Stimulated activated CD4-positive, alpha-beta T cell treated with anti-CD3 and anti-CD28 coated beads, Interleukin-1b, Interleukin-23, amount 100 ng/mL, for 48 hours (primary cell): ENCODE measurements at regions not wholly inside any gene's neighbourhood (a gene's known extent, or its start where the extent isn't known, plus 50 kb on each side); places are given as distances from the start of the nearest gene placed in this dataset.

ENCODE experiments used
- DNase-seq: peaks from one replicate; pipeline ENCODE4 v3.0.0-alpha.2; 2020

DNA sequence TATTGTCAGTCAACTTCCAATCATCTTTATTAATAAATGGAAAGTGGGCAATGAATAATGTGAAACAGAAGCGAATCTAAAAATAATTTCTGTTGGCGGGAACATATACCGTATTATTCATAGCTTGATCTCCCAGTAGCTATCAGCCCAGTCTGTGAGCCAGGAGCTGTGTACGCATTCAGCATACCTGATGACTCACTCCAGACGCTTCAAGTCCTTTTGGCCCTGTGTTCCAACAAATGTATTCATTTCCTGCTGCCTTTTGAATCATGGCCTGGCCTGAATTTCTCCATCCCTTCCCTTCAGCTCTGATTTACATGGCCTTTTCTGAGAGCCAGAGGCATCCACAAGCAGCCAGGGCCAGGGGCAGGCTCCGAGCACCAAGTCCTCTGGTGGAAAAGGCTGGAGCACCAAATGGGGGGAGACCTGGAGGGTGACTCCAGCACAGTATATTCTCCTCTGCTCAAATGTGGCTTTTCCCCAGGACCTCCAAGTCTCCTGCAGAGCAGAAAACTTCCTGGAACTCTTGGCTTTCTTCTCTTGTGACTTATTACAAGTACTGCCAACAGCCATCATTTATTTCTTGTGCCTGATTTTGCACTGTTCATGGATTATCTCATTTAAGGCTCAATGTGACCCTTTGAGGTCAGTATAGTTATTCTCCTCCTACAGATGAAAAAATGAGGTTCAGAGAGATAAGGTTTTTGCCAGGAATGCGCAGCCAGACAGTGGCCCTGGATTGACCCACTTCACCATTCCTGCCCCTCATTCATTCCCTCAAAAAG, 108.7 kb downstream of the EN1 start:
- no peak for DNase-seq

DNA sequence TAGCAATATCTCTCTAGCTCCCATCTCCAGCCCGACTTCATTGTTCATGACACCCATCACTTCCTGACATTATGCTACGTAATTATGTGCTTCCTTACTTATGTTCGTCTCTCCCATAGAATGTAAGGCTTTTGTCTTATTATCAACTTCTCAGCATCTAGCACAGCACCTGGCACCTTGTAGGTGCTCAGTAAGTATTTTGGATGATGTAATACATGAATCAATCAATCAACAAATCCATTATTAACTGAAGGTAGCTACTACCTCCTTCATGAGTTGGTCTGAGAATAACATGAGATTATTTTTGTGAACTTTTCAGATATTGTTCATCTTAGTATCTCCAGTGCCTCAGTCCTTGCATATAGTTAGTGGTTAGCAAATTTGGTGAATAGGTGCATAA, 109.3 kb downstream of the EN1 start:
- DNase-seq, result no peak

DNA sequence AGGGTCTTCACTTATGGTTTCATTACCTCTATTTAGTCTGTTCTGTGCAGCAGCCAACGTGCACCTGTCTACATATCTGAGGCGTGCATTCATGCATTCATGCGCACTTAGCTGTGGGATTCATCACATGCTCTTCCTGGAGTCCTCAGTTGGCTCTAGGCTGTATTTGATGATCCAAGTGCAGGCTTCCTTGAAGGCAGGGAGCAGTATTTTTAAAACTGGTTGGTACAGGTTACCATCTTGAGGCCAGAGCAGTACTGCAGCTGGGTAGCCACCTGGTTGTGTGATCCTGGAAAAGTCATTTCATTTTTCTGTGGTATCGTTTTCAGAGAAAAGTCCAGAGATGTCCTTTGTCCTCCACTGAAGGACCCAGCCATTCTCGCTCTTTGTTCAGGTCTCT, 109.8 kb downstream of the EN1 start:
- DNase-seq, result no peak

DNA sequence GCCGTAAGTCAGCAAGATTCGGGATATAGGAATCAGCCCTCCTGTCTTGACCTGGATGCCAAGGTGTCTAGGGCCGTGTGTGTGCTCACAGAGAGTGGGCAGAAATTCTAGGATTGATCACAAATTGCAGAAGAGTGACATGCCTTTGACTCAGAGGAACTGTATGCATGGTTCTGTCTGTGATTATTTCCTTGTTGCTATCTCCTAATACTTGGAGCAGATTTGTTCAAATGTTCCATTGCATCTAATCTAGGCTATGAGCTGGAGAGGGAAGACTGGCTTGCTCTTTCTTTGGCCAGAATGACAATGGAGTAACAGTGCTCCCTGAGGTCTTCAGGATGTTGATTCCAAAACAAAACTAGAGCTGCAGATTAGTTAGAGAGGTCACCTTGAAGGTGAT, 115.0 kb downstream of the EN1 start:
- DNase-seq, result no peak

DNA sequence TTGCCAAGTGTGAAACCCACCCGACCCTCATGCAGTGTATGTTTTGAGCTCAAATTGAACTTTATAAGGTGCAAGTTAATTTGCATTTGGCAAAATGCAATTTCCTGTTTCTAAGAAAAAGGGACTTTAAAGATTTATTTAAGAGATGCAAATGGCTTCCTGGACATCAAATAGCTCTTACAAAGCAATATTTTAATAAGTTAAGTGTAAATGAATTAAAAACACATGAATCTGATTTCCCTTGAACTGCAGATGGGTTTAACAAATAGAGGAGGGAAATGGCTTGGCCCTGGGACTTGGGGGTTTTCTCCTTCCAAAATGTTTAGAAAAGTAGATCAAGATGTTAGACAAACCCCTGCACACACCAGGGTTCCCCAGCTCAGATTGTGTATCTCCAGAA, 116.0 kb downstream of the EN1 start:
- DNase-seq, result no peak

DNA sequence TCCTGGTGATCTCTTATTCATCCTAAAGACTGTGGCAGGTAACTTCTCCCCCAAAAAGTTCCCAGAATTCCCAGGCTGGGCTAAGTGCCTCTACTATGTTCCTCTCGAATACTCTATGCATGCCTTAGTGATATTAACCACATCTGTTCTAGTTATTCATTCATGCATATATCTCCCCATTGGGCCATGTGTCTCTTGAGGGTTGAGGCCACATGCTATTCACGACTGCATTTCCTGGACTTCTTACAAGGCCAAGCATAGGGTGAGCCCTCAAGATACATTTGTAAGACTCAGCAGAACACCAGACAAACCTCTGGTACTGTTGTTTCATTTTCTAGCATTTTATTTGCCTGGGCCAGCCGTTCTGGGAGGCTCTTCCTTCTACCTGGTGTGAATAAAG, 117.0 kb downstream of the EN1 start:
- no peak for DNase-seq

DNA sequence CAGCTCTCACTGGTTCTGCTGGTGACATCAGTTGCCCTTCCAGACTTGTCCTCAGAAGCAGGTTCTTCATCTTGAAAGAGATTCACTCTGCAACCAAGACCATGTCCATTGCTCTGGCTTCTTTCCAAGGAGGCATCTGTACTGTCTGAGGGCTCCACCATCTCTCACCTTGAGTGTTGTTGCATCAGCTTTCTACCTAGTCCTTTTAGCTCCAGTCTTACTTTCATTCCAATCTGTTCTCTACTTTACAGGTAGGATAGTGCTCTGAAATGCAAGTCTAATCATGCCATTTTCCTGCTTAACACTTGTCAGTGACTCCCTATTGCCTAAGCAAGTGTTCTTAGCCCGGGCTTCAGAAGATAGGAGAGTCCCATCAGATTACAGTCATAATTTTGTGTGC, 117.7 kb downstream of the EN1 start:
- DNase-seq, result no peak

DNA sequence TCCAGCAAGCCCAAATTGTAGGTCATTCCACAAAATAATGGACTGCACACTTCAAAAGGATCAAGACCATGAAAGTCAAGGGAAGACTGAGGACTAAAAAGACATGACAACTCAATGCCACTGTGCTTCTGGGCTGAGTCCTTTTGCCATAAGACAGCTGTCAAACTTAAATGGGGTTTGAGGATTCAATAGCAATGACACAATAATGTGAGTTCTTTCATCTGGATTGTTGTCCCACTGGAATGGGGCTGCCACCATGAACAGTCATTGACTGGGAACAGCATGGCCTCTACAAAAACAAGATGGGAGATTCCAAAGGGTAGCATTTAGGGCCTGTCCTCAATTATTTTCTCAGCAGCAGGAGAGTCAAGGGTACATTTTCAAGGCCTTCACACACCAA, 118.5 kb downstream of the EN1 start:
- DNase-seq, result no peak

DNA sequence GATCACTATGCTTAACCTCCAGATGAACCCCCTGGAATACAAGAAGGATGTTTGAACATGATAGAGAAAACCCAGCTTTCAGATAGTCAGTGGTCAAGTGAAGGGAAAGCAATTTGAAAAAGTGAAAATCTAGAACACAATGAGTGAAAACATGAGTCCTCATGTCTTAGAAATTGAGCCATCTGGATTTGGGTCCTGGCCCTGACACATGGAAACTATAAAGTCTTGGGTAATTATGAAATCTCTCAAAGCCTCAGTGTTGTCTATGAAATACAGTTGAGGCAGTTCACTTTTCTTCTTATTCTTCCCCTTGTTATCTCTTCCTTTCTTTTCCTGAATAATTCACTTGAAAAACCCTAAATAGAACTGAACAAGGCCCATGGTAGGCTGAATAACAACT, 120.6 kb downstream of the EN1 start:
- DNase-seq, result no peak

DNA sequence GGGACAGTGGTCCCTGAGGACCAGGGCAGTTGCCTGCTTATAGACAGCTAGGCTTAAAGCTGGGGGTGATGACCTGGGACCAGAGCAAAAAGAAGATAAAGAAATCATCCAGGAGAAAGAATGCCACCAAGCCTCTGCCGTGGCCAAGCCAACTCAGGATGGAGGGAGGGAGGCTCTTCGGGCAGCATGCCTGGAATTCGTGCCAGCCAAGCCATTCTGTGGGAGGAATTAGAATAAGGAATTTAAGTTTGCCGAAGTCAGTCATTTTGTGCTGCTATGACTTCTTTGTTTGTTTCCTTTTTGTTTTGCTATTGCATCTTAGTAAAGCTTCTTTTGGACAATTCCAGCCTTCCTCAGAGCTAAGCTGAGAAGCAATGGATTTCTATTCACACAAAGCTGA, 124.1 kb downstream of the EN1 start:
- DNase-seq, result no peak

DNA sequence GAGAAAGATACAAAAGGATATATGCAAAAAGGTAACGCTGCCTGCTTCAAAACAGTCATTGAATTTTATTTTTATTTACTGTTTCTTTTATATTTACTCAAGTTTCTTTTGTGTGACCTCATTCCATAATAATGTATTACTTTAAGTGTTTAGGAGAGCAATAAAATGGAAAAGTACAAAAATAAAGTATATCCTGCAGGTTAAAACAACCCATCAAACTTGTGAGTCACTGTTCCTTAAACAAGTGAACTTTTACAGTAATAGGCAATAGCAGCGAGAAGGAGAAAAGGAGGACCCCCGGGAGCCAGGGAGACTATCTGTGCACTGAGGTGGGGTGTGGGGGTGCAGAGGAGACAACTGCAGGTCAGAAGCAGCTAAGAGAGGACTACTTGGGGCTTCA, 124.5 kb downstream of the EN1 start:
- DNase-seq, result no peak

DNA sequence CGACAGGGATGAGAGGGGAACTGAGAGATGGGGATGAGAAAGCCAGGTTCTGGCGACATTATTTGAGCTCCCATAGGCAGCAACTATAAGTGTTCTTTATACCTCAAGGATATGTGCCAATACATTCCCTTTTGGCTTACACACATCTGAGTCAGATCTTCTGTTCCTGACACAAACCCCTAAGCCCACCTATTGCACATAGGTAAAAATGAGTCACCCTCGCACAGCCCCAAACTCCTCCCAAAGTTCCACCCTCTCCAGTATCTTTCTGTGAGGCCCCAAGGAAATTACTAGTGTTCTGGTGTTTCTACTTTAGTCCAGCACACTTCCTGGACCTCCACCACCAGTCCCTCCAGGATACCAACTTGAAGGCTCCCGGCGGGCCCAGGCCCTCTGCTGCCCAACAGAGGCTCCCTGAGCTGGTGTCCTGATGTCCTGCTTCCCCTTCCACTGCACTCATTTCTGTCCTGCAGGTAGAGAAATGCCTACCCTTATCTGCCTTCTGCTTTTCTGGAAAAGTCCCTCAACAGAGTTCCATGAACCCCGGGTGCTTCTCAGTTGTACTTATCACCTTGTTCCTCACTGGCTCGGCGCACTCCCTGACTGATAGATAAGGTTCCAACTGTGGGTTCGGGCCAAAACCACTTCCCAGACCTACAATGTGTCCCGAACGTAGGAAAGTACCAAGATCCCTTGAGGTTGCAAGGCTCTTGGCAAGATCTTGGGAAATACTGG, 125.5 kb downstream of the EN1 start:
- DNase-seq, result no peak

DNA sequence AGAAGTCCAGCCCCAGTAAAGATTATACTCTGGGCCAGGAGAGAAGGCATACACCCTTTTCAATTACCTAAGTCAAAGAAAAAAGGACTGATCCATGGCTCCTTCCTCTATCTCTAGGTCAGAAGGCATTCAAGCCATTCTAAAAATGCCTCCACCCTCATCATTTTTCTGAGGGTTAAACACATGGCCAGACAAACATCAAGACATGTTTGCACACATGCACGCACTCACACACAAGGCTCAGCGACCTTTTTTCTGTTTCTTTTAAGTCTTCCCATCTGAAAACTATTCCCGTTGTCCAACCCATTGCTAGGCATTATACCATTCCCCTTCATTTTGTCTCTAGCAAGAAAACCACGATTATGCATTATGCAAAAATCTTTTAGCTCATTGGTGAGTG, 126.6 kb downstream of the EN1 start:
- no peak for DNase-seq

DNA sequence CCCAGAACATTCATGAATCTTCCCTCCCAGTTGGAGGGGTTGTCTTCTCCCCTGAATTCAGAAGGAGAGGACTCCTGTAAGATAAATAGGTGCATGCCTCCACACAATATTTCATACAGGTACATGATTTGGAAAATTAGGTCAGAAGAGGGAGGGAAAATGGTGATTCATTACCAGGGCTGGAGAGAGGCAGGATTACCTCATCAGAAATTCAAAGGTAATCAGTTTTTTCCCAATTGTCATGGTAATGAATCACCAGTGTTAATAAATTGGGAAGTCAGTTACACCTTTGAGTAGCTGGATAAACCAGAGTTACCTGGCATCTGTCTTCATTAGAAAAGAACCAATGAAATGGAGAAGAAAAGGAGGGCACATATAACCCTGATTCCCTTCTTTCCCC, 128.5 kb downstream of the EN1 start:
- DNase-seq, result no peak

DNA sequence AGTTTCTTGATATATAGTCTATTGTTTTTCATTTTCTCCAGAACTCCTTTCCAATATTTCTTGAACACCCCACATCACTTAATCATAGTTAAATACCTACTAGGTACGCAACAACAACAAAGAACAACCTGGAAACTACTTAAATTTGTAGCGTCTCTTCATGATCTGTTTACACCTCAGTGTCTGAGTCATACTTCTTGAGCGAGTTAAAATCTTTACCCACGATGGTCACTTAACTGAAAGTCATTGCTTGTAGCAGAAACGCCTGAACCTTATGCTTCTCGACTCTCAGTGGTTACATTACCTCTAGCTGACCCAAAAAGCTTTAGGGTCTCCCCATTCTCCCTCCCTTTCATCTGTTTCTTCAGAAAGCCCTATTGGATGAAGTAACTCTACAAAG, 131.3 kb downstream of the EN1 start:
- no peak for DNase-seq

DNA sequence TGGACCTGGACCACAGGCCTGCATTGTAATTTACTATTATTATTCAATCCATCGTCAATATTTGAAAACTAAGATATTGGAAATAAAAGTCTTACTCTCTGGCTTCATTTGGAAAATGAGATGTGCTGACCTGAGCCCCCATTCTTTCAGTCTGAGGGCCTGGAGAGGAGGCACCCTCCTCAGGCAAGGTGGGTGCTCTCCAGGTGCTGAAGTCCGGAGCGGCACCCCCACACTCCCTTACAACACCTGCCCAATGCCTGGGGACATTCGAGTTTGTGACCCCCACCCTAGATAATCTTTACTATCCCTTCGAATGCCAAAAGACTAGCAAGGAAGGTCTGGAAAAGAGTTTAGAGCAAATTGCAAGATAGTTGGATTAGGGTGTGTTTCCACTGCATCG, 133.3 kb downstream of the EN1 start:
- no peak for DNase-seq

DNA sequence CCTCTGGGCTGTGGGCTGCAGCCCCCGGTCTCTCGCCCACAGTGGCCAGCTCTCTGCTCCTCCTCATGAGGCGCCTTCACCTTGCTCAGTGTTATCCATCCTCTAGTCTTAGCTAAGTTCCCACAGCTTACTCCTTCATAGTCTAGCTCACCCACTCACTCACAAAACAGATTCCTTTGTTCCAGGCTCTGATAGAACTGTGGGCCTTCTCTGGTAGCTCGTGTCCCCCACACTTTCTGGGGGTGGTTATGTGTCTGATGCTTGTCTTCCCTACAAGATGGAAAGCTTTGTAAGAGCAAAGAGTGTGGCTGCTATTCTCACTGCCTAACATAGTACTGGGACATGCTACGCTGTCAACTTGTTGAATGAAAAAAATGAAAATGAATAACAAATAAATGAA, 135.8 kb downstream of the EN1 start:
- DNase-seq, result no peak

DNA sequence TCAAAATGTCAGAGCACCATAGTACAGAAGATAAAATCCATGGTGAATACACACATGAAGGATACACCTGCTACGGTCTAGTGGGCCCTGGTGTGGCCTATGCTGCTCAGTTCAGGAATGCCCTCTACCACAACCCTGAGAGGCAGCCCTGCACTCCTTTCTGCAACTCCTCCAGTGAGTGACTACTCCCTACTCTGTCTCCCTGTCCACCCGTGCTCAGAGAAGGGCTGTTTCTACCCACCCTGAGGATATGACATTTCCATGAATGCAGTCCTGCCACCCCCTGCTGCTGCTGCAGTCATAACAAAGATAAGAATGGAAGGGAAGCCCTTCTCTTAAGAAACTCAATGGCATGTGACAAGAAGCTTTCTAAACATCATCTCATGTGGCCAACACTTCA, 137.0 kb downstream of the EN1 start:
- DNase-seq, result no peak

DNA sequence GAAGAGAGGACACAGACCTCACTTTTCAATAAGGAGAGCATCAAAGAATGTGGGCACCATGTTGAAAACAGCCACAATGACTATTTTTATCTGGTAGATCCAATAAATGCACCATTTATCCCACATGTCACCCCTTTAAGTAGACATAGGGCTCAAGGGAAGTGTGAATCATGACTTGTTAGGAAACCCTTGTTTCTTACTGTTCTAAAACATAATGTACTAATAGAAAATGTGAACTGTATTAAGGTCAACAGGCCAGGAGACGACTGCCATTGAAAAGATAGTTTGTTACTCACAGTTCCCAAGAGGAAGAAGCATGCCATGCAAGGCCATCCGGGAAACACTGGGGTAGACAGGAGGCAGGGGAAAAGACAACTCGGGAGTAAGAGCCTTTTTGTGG, 137.7 kb downstream of the EN1 start:
- DNase-seq, result no peak

DNA sequence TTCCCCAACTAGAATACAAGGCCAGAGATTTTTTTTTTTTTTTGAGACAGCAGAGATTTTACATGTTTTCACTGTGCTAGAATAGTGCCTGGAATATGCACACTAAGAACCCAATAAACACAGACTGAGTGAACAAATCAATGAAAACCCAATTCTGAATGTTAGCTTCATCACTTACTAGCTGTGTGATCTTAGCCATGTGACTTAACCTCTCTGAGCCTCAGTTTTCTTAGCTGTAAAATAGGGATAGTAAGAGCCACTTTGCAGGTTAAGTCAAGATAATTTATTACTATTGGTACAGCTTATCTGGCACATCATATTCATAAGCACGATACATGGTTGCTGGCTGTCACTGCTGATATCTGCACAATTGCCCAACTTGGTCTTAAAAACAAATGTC, 140.6 kb downstream of the EN1 start:
- no peak for DNase-seq

DNA sequence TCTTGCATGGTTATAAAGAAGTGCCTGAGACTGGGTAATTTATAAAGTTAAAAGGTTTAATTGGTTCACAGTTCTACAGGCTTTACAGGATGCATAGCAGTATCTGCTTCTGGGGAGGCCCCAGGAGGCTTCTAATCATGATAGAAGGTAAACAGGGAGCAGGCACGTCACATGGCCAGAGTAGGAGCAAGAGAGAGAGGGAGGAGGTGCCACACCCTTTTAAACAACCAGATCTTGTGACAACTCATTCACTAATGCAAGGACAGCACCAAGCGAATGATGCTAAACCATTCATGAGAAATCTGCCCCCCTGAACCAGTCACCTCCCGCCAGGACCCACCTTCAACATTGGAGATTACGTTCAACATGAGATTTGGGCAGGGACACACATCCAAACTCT, 141.1 kb downstream of the EN1 start:
- DNase-seq, result no peak

DNA sequence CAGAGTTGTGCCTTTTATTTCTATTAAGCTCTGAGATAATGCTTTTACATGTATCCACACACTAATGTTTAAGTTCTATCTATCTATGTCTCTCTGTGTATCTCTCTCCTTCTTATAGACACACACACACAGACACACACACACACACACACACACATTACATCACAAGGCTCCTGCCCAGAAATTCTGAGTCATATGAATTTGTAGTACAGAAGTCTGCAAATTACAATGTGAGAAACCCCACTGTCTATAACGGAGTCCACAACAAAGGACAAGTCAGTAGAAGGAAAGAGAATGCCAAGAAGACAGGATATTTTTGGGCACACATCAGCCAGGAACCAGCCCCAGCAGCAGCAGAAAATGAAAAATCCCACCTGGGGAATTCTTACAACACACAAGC, 142.4 kb downstream of the EN1 start:
- DNase-seq, result no peak

DNA sequence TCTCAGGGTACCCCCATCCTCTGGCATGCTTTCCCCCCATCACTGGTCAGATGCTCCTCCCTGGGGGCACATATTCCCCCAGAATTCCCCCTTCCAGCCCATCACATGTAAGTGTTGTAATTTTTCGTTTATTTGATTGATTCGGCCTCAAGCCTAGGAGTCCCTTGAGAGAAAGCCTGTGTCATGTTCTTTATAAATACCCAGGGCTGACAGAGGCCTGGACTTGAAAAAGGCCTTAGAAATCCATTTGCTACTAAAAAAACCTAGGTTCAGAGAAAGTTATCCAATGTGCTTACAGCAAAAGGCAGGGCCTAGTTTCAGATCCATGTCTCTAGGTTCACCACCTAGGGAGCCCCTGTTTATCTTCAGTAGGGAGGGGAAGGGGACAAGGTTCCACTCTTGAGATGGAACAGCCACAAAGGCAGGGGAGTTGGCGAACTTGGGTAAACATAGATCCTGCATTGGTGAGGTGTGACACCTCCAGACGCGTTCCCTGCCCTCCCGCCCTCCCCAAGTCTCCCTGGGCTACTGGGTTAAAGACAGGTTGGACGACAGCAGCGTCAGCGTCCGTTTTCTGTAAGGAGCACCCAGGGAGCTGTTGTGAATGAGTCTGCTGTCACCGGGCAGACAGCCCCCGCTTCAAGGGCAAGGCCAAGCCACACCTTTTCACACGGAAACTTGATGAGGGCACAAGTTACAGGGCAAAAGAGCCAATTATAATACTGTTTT, 147.8 kb downstream of the EN1 start:
- no peak for DNase-seq

DNA sequence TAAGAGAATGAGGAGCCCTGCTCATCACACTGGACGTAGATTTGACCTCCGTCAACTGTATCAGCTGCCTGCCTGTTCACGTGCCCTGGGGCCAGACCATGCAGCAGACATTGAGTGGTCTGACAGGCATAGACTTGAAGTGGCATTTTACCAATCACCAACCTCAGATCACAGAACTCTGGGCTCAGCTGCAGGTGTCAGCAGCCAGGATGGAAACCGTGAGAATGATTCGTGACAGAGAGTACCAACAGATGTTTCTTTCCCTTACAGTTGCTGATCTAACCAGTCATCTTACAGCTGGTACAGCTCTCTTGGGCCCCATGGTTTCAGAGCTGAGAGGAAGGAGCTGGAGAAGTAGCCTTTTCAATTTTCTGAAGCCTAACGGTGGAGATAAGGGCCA, 148.9 kb downstream of the EN1 start:
- DNase-seq, result no peak
